Endothelial cell of umbilical vein (primary cell): ENCODE measurements at regions not wholly inside any gene's neighbourhood (a gene's known extent, or its start where the extent isn't known, plus 50 kb on each side); places are given as distances from the start of the nearest gene placed in this dataset.

Experiments used
- BruUV-seq: library from RNA; stranded (reverse); fragments of 400-500 nt; replicated peaks from 2 replicates; lab custom pipeline; 2021; lab: Mats Ljungman, UMichigan
- CTCF ChIA-PET: fragments of 300-600, 350-600 bp; sonication (Branson Sonifier 250); formaldehyde crosslinking; loops from one replicate; lab custom pipeline; 2021; ENCODE audit warnings: antibody characterized with exemption, inconsistent platforms; lab: Charles Lee
- POLR2A ChIA-PET: fragments of 300-600, 350-600 bp; sonication (Branson Sonifier 250); formaldehyde crosslinking; loops from one replicate; lab custom pipeline; 2021; ENCODE audit warnings: antibody characterized with exemption, inconsistent platforms; lab: Charles Lee
- DNase-seq: peaks from one replicate; pipeline ENCODE4 v3.0.0-alpha.2; 2011; ENCODE audit warnings: low read depth, low spot score
- FAIRE-seq: peaks from 2 replicates; lab custom pipeline; 2011; peaks lifted over from hg19 to GRCh38; lab: Jason Lieb, UNC
- H2AFZ ChIP-seq: 2 replicates; pipeline ENCODE4 v1.6.0; 2012; ENCODE audit warnings: low read depth, low read length, control low read depth, inconsistent platforms
- H3K27ac ChIP-seq: 2 replicates; pipeline ENCODE4 v1.5.1; 2011; ENCODE audit warnings: low read depth, mild to moderate bottlenecking, control low read depth, low read length, moderate library complexity; ENCODE audit not compliant: insufficient read depth
- H3K27me3 ChIP-seq, 2 experiments: 2 replicates each; pipeline versions ENCODE4 v1.6.0 to v1.6.1; 2011; ENCODE audit warnings: low read length in 2 of 2, mixed read lengths in 1 of 2; ENCODE audit not compliant: control insufficient read depth in 2 of 2, insufficient read depth in 2 of 2
- H3K36me3 ChIP-seq, 2 experiments: 2 replicates in 1 of 2; 3 replicates in 1 of 2; pipeline ENCODE4 v1.5.1; 2011; ENCODE audit warnings: low read length in 2 of 2, mild to moderate bottlenecking in 1 of 2, moderate library complexity in 1 of 2; ENCODE audit not compliant: control insufficient read depth in 2 of 2, insufficient read depth in 2 of 2; ENCODE audit errors: extremely low read depth in 1 of 2
- H3K4me1 ChIP-seq: 3 replicates; pipeline ENCODE4 v1.5.1; 2011; ENCODE audit warnings: mild to moderate bottlenecking, low read length; ENCODE audit not compliant: control insufficient read depth, insufficient read depth; ENCODE audit errors: extremely low read depth
- H3K4me2 ChIP-seq: 2 replicates; pipeline ENCODE4 v1.6.1; 2011; ENCODE audit warnings: low read length, control low read depth, mixed read lengths; ENCODE audit not compliant: insufficient read depth
- H3K4me3 ChIP-seq, 3 experiments: fragments of 200-600 bp in 1 of 3; sonication (generic), shearing (Covaris generic) in 1 of 3; replicated peaks in 1 of 3; 2 replicates each; pipeline ENCODE4 v1.5.1; 2011 to 2016; ENCODE audit warnings: control low read depth in 3 of 3, low read length in 3 of 3, mild to moderate bottlenecking in 2 of 3, inconsistent platforms in 1 of 3, low read depth in 1 of 3, moderate library complexity in 1 of 3; ENCODE audit not compliant: insufficient read depth in 1 of 3
- H3K79me2 ChIP-seq: 2 replicates; pipeline ENCODE4 v1.6.0; 2012; ENCODE audit warnings: low read length, inconsistent platforms; ENCODE audit not compliant: control insufficient read depth, insufficient read depth
- H3K9ac ChIP-seq: replicated peaks from 2 replicates; pipeline ENCODE3; 2011; ENCODE audit warnings: low read length, control low read depth; ENCODE audit not compliant: insufficient read depth; ENCODE audit errors: extremely low read depth
- H3K9me1 ChIP-seq: replicated peaks from 3 replicates; pipeline ENCODE4 v1.6.0; 2011; ENCODE audit warnings: mild to moderate bottlenecking, low read length; ENCODE audit not compliant: control insufficient read depth, insufficient read depth; ENCODE audit errors: extremely low read depth
- H3K9me3 ChIP-seq: replicated peaks from 2 replicates; pipeline ENCODE4 v1.5.1; 2012; ENCODE audit warnings: low read length, inconsistent platforms; ENCODE audit not compliant: control insufficient read depth, insufficient read depth
- H4K20me1 ChIP-seq: replicated peaks from 2 replicates; pipeline ENCODE3; 2011; ENCODE audit warnings: mild to moderate bottlenecking, low read length; ENCODE audit not compliant: control insufficient read depth, insufficient read depth; ENCODE audit errors: extremely low read depth
- EZH2 ChIP-seq: IDR thresholded peaks from 2 replicates; pipeline ENCODE4 v1.6.1; 2012; ENCODE audit warnings: borderline replicate concordance, low read depth, mild to moderate bottlenecking, moderate library complexity, low read length, inconsistent platforms; ENCODE audit not compliant: severe bottlenecking
- FOS ChIP-seq: IDR thresholded peaks from 2 replicates; pipeline ENCODE4 v1.6.1; 2011; ENCODE audit warnings: mild to moderate bottlenecking, low read length, moderate library complexity, borderline replicate concordance; ENCODE audit not compliant: insufficient read depth
- GATA2 ChIP-seq: IDR thresholded peaks from 2 replicates; pipeline ENCODE4 v1.7.0; 2011; ENCODE audit warnings: low read depth, mild to moderate bottlenecking, moderate library complexity, mixed read lengths, low read length; ENCODE audit not compliant: insufficient read length, insufficient read depth
- JUN ChIP-seq: IDR thresholded peaks from 2 replicates; pipeline ENCODE4 v1.6.1; 2011; ENCODE audit warnings: borderline replicate concordance, low read depth; ENCODE audit not compliant: insufficient read length, insufficient read depth
- MYC ChIP-seq: IDR thresholded peaks from one replicate; pipeline ENCODE4 v1.6.1; 2011; ENCODE audit warnings: mild to moderate bottlenecking, low read depth, low read length
- POLR2A ChIP-seq: IDR thresholded peaks from 2 replicates; pipeline ENCODE4 v1.6.1; 2012; ENCODE audit warnings: low read depth, mild to moderate bottlenecking, control low read depth, low read length
- POLR2AphosphoS5 ChIP-seq: IDR thresholded peaks from 2 replicates; pipeline ENCODE4 v1.6.1; 2012; ENCODE audit warnings: low read depth, mild to moderate bottlenecking, control low read depth, low read length, moderate library complexity; ENCODE audit not compliant: insufficient read depth
- dilution Hi-C: fragments of 300-500 bp; cut with MboI; formaldehyde crosslinking; loops from one replicate; pipeline ENCODE4 v1.15.0; 2019; ENCODE audit warnings: low sequenced_read_pairs; ENCODE audit not compliant: extremely low pct_ligation_motif_present
- intact Hi-C: fragments of 100-400 bp; cut with micrococcal nuclease; formaldehyde crosslinking; loops from one replicate; pipeline ENCODE4 v1.10.0; 2022
- TF ChIP-seq, protein P1 (sequence below), 2 donors: IDR thresholded peaks; 1 replicate in 1 of 2; 2 replicates in 1 of 2; pipeline ENCODE4 v1.5.1; 2011; ENCODE audit warnings: low read length in 2 of 2, mild to moderate bottlenecking in 2 of 2, moderate library complexity in 2 of 2, control low read depth in 1 of 2, inconsistent platforms in 1 of 2, low read depth in 1 of 2; ENCODE audit not compliant: insufficient read depth in 1 of 2; ENCODE audit errors: extremely low read depth in 1 of 2
- TF ChIP-seq, protein P2 (sequence below): IDR thresholded peaks from 2 replicates; pipeline ENCODE4 v1.6.1; 2011; ENCODE audit not compliant: insufficient read depth, insufficient read length

DNA sequence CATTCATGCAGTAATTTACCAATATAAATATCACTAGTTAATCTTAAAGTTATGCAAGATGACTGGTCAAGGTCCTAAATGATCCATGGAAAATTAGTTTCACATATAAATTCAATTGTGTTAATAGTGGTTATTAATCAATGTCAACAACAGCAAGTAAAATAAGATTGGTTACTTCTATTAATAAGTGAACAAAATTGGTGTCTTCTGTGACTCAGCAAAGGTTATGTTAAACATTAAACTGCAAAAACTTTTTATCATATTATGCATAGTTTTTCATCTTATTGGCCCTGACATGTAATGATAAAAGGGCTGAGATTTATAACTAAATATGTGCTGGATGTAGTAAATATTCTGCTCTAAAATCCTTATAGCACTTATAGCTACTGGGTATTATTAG is 359.0 kb upstream of the UBE2E3 start:
- ChIA-PET POLR2A (no interaction called here), CTCF (no interaction called here)
- H3K27ac ChIP-seq: no peak overlapping the region
- no peak overlapping the region for H3K4me2 ChIP-seq
- no peaks in the 10 kb centered on the region for H3K27me3 ChIP-seq
- dilution Hi-C loops (no loop called here), intact Hi-C loops (no loop called here)
- H3K4me3 ChIP-seq: no peak overlapping the region
- H3K9me3 ChIP-seq: no peaks in the 10 kb centered on the region
- TF ChIP-seq MYC: no peak
- no peak for TF ChIP-seq GATA2
- TF ChIP-seq EZH2: no peak
- no peak for TF ChIP-seq POLR2AphosphoS5
- H2AFZ ChIP-seq: no peak overlapping the region
- H3K9me1 ChIP-seq: no peaks in the 10 kb centered on the region
- DNase-seq: no peak
- no peaks in the 10 kb centered on the region for H3K79me2 ChIP-seq
- no peaks in the 10 kb centered on the region for H4K20me1 ChIP-seq
- H3K4me1 ChIP-seq: no peaks in the 10 kb centered on the region
- no peaks in the 10 kb centered on the region for H3K36me3 ChIP-seq
- no TSS peak for BruUV-seq
- H3K9ac ChIP-seq: no peak overlapping the region
- FAIRE-seq: no peak

DNA sequence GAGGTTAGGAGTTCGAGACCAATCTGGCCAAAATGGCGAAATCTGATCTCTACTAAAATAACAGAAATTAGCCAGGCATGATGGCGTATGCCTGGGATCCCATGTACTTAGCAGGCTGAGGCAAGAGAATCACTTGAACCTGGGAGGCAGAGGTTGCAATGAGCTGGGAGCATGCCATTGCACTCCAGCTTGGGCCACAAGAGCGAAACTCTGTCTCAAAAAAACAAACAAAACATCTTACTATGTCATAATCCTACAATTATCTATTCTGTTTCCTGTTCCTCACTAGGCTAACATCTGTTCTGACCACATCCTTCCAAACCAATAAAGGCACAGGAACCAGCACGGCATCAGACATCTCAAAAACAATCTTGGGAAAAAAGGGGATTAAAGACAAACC is 361.8 kb upstream of the UBE2E3 start:
- ChIA-PET CTCF (no interaction called here), POLR2A (no interaction called here)
- Histone ChIP-seq H3K9me1 (no peaks in the 10 kb centered on the region), H3K36me3 (no peaks in the 10 kb centered on the region), H3K4me3 (no peak overlapping the region), H3K27ac (no peak overlapping the region), H3K9me3 (no peaks in the 10 kb centered on the region), H3K79me2 (no peaks in the 10 kb centered on the region), H3K9ac (no peak overlapping the region), H3K4me1 (no peaks in the 10 kb centered on the region), H3K4me2 (no peak overlapping the region), H4K20me1 (no peaks in the 10 kb centered on the region), H2AFZ (no peak overlapping the region), H3K27me3 (no peaks in the 10 kb centered on the region)
- dilution Hi-C loops: no loop called here
- no peak for DNase-seq
- FAIRE-seq: no peak
- BruUV-seq: no TSS peak
- no peak for TF ChIP-seq FOS
- TF ChIP-seq, protein P1, sequence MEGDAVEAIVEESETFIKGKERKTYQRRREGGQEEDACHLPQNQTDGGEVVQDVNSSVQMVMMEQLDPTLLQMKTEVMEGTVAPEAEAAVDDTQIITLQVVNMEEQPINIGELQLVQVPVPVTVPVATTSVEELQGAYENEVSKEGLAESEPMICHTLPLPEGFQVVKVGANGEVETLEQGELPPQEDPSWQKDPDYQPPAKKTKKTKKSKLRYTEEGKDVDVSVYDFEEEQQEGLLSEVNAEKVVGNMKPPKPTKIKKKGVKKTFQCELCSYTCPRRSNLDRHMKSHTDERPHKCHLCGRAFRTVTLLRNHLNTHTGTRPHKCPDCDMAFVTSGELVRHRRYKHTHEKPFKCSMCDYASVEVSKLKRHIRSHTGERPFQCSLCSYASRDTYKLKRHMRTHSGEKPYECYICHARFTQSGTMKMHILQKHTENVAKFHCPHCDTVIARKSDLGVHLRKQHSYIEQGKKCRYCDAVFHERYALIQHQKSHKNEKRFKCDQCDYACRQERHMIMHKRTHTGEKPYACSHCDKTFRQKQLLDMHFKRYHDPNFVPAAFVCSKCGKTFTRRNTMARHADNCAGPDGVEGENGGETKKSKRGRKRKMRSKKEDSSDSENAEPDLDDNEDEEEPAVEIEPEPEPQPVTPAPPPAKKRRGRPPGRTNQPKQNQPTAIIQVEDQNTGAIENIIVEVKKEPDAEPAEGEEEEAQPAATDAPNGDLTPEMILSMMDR (IDR thresholded peaks at IDR 0.05; ENCODE audit: extremely low read depth in 1 of 2, insufficient read depth in 1 of 2, low read depth in 1 of 2, low read length in 2 of 2): no peak
- no peak for TF ChIP-seq POLR2A
- TF ChIP-seq MYC: no peak
- no peak for TF ChIP-seq JUN
- no peak for TF ChIP-seq GATA2
- TF ChIP-seq, protein P2, sequence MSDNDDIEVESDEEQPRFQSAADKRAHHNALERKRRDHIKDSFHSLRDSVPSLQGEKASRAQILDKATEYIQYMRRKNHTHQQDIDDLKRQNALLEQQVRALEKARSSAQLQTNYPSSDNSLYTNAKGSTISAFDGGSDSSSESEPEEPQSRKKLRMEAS: no peak
- no peak for TF ChIP-seq POLR2AphosphoS5
- TF ChIP-seq EZH2: no peak
- intact Hi-C loops: no loop called here
